MM.1S (cell line): ENCODE measurements at regions not wholly inside any gene's neighbourhood (a gene's known extent, or its start where the extent isn't known, plus 50 kb on each side); places are given as distances from the start of the nearest gene placed in this dataset.

Source experiments
- DNase-seq: peaks from one replicate; pipeline ENCODE4 v3.0.0-alpha.2; 2015
- H2AFZ ChIP-seq: fragments of 300-600 bp; sonication (generic); 2 replicates; pipeline ENCODE4 v1.6.0; 2016; ENCODE audit warnings: antibody characterized with exemption, low read length
- H3F3A ChIP-seq: fragments of 300-600 bp; sonication (generic); 2 replicates; pipeline ENCODE4 v1.6.1; 2016; ENCODE audit warnings: mild to moderate bottlenecking, antibody characterized with exemption, low read length, moderate library complexity, mixed read lengths; ENCODE audit not compliant: insufficient read depth
- H3K27ac ChIP-seq: fragments of 300-600 bp; sonication (generic); 2 replicates; pipeline ENCODE4 v1.5.1; 2016; ENCODE audit warnings: mild to moderate bottlenecking, low read length
- H3K27me3 ChIP-seq: fragments of 300-600 bp; sonication (generic); replicated peaks from 2 replicates; pipeline ENCODE4 v1.6.0; 2016; ENCODE audit warnings: low read length; ENCODE audit not compliant: insufficient read depth
- H3K36me3 ChIP-seq: fragments of 300-600 bp; sonication (generic); replicated peaks from 2 replicates; pipeline ENCODE4 v1.6.1; 2016; ENCODE audit warnings: mild to moderate bottlenecking, low read length, mixed read lengths; ENCODE audit not compliant: insufficient read depth
- H3K4me1 ChIP-seq: fragments of 300-600 bp; sonication (generic); 2 replicates; pipeline ENCODE4 v1.6.1; 2016; ENCODE audit warnings: low read length, mixed read lengths
- H3K4me2 ChIP-seq: fragments of 300-600 bp; sonication (generic); 2 replicates; pipeline ENCODE4 v1.6.0; 2016; ENCODE audit warnings: low read depth, low read length
- H3K4me3 ChIP-seq: fragments of 300-600 bp; sonication (generic); 2 replicates; pipeline ENCODE4 v1.5.1; 2016; ENCODE audit warnings: low read length, mixed read lengths
- H3K79me2 ChIP-seq: fragments of 300-600 bp; sonication (generic); 2 replicates; pipeline ENCODE4 v1.6.1; 2016; ENCODE audit warnings: mixed run types, low read length, mixed read lengths
- H3K9ac ChIP-seq: fragments of 300-600 bp; sonication (generic); 2 replicates; pipeline ENCODE4 v1.6.1; 2016; ENCODE audit warnings: low read length, mixed read lengths
- H3K9me2 ChIP-seq: fragments of 300-600 bp; sonication (generic); replicated peaks from 2 replicates; pipeline ENCODE4 v1.6.1; 2016; ENCODE audit warnings: mild to moderate bottlenecking, low read length, mixed read lengths; ENCODE audit not compliant: insufficient read depth
- H3K9me3 ChIP-seq: fragments of 300-600 bp; sonication (generic); replicated peaks from 2 replicates; pipeline ENCODE4 v1.6.1; 2016; ENCODE audit warnings: mild to moderate bottlenecking, low read length, mixed read lengths; ENCODE audit not compliant: insufficient read depth
- H4K20me1 ChIP-seq: fragments of 300-600 bp; sonication (generic); 2 replicates; pipeline ENCODE4 v1.6.1; 2016; ENCODE audit warnings: mild to moderate bottlenecking, low read length, moderate library complexity, mixed read lengths; ENCODE audit not compliant: insufficient read depth
- EZH2 ChIP-seq: fragments of 300-600 bp; sonication (generic); optimal IDR thresholded peaks from 2 replicates; pipeline ENCODE3; 2017; ENCODE audit warnings: low read depth, mild to moderate bottlenecking, antibody characterized with exemption, low read length, mixed read lengths
- EZH2phosphoT487 ChIP-seq: fragments of 300-600 bp; sonication (generic); IDR thresholded peaks from 2 replicates; pipeline ENCODE4 v1.6.1; 2018; ENCODE audit warnings: antibody characterized with exemption, low read length
- TF ChIP-seq, protein P1 (sequence below): fragments of 300-600 bp; sonication (generic); IDR thresholded peaks from 2 replicates; pipeline ENCODE4 v1.5.1; 2016; ENCODE audit warnings: antibody characterized with exemption, low read length, mixed read lengths

GRCh38 chr3:95227092-95227491 is 1164.2 kb downstream of the NSUN3 start:
- Histone ChIP-seq H3K36me3 (no peaks in the 10 kb centered on the region), H3K4me1 (no peaks in the 10 kb centered on the region), H3K79me2 (no peaks in the 10 kb centered on the region), H2AFZ (no peak overlapping the region), H4K20me1 (no peaks in the 10 kb centered on the region), H3K9ac (no peak overlapping the region), H3K4me3 (no peak overlapping the region), H3K27ac (no peak overlapping the region), H3K9me2 (no peaks in the 10 kb centered on the region), H3K4me2 (no peak overlapping the region), H3K9me3 (no peaks in the 10 kb centered on the region), H3F3A (no peaks in the 10 kb centered on the region), H3K27me3 (no peaks in the 10 kb centered on the region)
- TF ChIP-seq EZH2 = no peak
- TF ChIP-seq, protein P1, sequence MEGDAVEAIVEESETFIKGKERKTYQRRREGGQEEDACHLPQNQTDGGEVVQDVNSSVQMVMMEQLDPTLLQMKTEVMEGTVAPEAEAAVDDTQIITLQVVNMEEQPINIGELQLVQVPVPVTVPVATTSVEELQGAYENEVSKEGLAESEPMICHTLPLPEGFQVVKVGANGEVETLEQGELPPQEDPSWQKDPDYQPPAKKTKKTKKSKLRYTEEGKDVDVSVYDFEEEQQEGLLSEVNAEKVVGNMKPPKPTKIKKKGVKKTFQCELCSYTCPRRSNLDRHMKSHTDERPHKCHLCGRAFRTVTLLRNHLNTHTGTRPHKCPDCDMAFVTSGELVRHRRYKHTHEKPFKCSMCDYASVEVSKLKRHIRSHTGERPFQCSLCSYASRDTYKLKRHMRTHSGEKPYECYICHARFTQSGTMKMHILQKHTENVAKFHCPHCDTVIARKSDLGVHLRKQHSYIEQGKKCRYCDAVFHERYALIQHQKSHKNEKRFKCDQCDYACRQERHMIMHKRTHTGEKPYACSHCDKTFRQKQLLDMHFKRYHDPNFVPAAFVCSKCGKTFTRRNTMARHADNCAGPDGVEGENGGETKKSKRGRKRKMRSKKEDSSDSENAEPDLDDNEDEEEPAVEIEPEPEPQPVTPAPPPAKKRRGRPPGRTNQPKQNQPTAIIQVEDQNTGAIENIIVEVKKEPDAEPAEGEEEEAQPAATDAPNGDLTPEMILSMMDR = no peak
- TF ChIP-seq EZH2phosphoT487 = no peak
- DNase-seq = no peak

DNA sequence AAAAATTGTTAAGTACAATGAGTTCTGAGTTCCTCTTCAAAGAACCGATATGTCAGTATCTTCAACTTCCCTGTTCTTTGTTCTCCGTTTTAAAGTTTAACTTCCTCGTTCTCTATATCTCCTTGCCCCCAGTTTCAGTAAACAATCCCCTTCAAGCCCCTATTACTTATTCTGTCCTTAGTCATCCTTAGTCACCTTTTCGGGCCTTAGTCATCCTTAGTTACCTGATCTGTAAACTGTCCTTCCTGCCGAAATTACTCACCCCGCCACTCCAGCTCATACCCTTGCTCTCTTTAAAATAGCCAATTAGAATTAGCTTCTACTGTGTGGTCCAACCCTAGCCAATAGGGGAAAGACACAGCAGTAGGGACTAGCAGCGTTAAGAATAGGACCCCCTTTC is 1165.6 kb downstream of the NSUN3 start:
- Histone ChIP-seq H3K9me3 (no peaks in the 10 kb centered on the region), H3K36me3 (no peaks in the 10 kb centered on the region), H3F3A (no peaks in the 10 kb centered on the region), H3K4me1 (no peaks in the 10 kb centered on the region), H3K27ac (no peak overlapping the region), H4K20me1 (no peaks in the 10 kb centered on the region), H3K27me3 (no peaks in the 10 kb centered on the region), H3K4me3 (no peak overlapping the region), H3K4me2 (no peak overlapping the region), H2AFZ (no peak overlapping the region), H3K9me2 (no peaks in the 10 kb centered on the region), H3K79me2 (no peaks in the 10 kb centered on the region), H3K9ac (no peak overlapping the region)
- no peak for TF ChIP-seq EZH2
- no peak for TF ChIP-seq EZH2phosphoT487
- TF ChIP-seq, protein P1 = no peak
- DNase-seq = no peak

DNA sequence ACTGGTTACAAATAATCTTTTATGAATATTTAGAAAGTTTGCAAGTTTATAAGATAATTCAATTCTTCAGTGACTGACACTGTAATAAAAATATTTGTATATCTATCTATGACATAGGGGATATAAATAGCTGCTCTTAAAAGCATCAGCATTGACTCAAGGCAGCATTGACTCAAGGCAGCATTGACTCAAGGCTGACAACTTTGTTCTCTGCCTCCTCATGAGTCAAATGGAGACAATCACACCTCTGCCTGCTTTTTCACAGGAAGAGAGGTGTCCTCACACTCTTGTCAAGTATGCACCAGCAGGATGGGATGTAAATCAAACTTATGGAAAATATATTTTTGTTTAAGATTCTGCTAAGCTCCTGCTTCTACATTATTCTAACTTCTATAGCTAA is 1173.1 kb downstream of the NSUN3 start:
- no peak overlapping the region for H3K9ac ChIP-seq
- H3K4me3 ChIP-seq = no peak overlapping the region

More for the DNA sequence above, 1173.1 kb downstream of the NSUN3 start:
- Histone ChIP-seq H3K4me1 (no peaks in the 10 kb centered on the region), H4K20me1 (no peaks in the 10 kb centered on the region), H3K27ac (no peak overlapping the region), H3K9me3 (no peaks in the 10 kb centered on the region), H3K36me3 (no peaks in the 10 kb centered on the region), H3K27me3 (no peaks in the 10 kb centered on the region), H3F3A (no peaks in the 10 kb centered on the region), H3K79me2 (no peaks in the 10 kb centered on the region), H3K9me2 (no peaks in the 10 kb centered on the region), H3K4me2 (no peak overlapping the region), H2AFZ (no peak overlapping the region)
- no peak for TF ChIP-seq EZH2phosphoT487
- TF ChIP-seq, protein P1 = no peak
- no peak for TF ChIP-seq EZH2
- no peak for DNase-seq
